ENCODE measurements at regions not wholly inside any gene's neighbourhood (a gene's known extent, or its start where the extent isn't known, plus 50 kb on each side); places are given as distances from the start of the nearest gene placed in this dataset.

- TF ChIP-seq GATA2 (IDR thresholded peaks at IDR 0.05; ENCODE audit: low read depth, low read length) (no peak), GATA3 (IDR thresholded peaks at IDR 0.05; ENCODE audit: low read depth, low read length) (no peak)
Observed at GRCh38 chr20:12748359-12748994, 260.3 kb upstream of the SPTLC3 start.

Data from SH-SY5Y (cell line).